Islet of Langerhans (tissue), 1 donor: ENCODE measurements at regions not wholly inside any gene's neighbourhood (a gene's known extent, or its start where the extent isn't known, plus 50 kb on each side); places are given as distances from the start of the nearest gene placed in this dataset.

Source experiments
- FAIRE-seq: peaks from one replicate; lab custom pipeline; 2011; peaks lifted over from hg19 to GRCh38; lab: Jason Lieb, UNC

- no peak for FAIRE-seq
These were observed 1443.5 kb upstream of the IGFBP7 start for GRCh38 chr4:58553679-58554078.

GRCh38 chr4:58553031-58553430 is 1442.8 kb upstream of the IGFBP7 start:
- no peak for FAIRE-seq

GRCh38 chr4:58551676-58552075 is 1441.5 kb upstream of the IGFBP7 start:
- no peak for FAIRE-seq

- FAIRE-seq: no peak
These were observed 1433.3 kb upstream of the IGFBP7 start for GRCh38 chr4:58543465-58543864.

- no peak for FAIRE-seq
These were observed 1431.7 kb upstream of the IGFBP7 start for GRCh38 chr4:58541926-58542325.

GRCh38 chr4:58522765-58523382 is 1412.7 kb upstream of the IGFBP7 start:
- FAIRE-seq: peak; percentile 21

- FAIRE-seq: no peak
These were observed 1405.0 kb upstream of the IGFBP7 start for GRCh38 chr4:58515226-58515625.

- FAIRE-seq: no peak
These were observed 1404.1 kb upstream of the IGFBP7 start for GRCh38 chr4:58514299-58514698.

GRCh38 chr4:58510652-58511051 is 1400.5 kb upstream of the IGFBP7 start:
- FAIRE-seq: no peak

GRCh38 chr4:58507079-58507478 is 1396.9 kb upstream of the IGFBP7 start:
- FAIRE-seq: no peak

GRCh38 chr4:58502839-58503238 is 1392.7 kb upstream of the IGFBP7 start:
- no peak for FAIRE-seq

- FAIRE-seq: no peak
These were observed 1389.0 kb upstream of the IGFBP7 start for GRCh38 chr4:58499182-58499581.

- FAIRE-seq: no peak
These were observed 1381.4 kb upstream of the IGFBP7 start for GRCh38 chr4:58491620-58492019.

- no peak for FAIRE-seq
These were observed 1367.8 kb upstream of the IGFBP7 start for GRCh38 chr4:58477950-58478349.

- FAIRE-seq: no peak
These were observed 1367.3 kb upstream of the IGFBP7 start for GRCh38 chr4:58477513-58477912.

- FAIRE-seq: no peak
These were observed 1364.9 kb upstream of the IGFBP7 start for GRCh38 chr4:58475097-58475496.

- FAIRE-seq: no peak
These were observed 1354.8 kb upstream of the IGFBP7 start for GRCh38 chr4:58465031-58465430.

- no peak for FAIRE-seq
These were observed 1346.7 kb upstream of the IGFBP7 start for GRCh38 chr4:58456727-58457384.

GRCh38 chr4:58453956-58454355 is 1343.8 kb upstream of the IGFBP7 start:
- no peak for FAIRE-seq

- no peak for FAIRE-seq
These were observed 1341.5 kb upstream of the IGFBP7 start for GRCh38 chr4:58451707-58452106.

GRCh38 chr4:58435871-58436270 is 1325.7 kb upstream of the IGFBP7 start:
- no peak for FAIRE-seq

- no peak for FAIRE-seq
These were observed 1303.7 kb upstream of the IGFBP7 start for GRCh38 chr4:58413849-58414248.

- no peak for FAIRE-seq
These were observed 1301.7 kb upstream of the IGFBP7 start for GRCh38 chr4:58411904-58412303.

GRCh38 chr4:58406762-58407161 is 1296.6 kb upstream of the IGFBP7 start:
- no peak for FAIRE-seq
